Activated CD4-positive, alpha-beta T cell treated with anti-CD3 and anti-CD28 coated beads, Interleukin-2, amount 10 ng/mL, durations not matched to agents 7 days and 5 days (primary cell): ENCODE measurements at regions not wholly inside any gene's neighbourhood (a gene's known extent, or its start where the extent isn't known, plus 50 kb on each side); places are given as distances from the start of the nearest gene placed in this dataset.

Experiments
- CTCF ChIA-PET: fragments of 350-600 bp; sonication (Branson Sonifier 250); formaldehyde crosslinking; loops from one replicate; lab custom pipeline; 2021; ENCODE audit warnings: antibody characterized with exemption; lab: Charles Lee
- POLR2A ChIA-PET: fragments of 350-600 bp; sonication (Branson Sonifier 250); formaldehyde crosslinking; loops from one replicate; lab custom pipeline; 2021; ENCODE audit warnings: antibody characterized with exemption; lab: Charles Lee
- DNase-seq: peaks from one replicate; pipeline ENCODE4 v3.0.0-alpha.2; 2020
- H3K27ac Mint-ChIP-seq: one replicate; pipeline ENCODE4 v1.8.0; 2021; ENCODE audit warnings: mild to moderate bottlenecking, moderate library complexity, mixed read lengths
- H3K27me3 Mint-ChIP-seq: one replicate; pipeline ENCODE4 v1.8.0; 2021; ENCODE audit warnings: mixed read lengths
- H3K36me3 Mint-ChIP-seq: one replicate; pipeline ENCODE4 v1.8.0; 2021; ENCODE audit warnings: low read depth, mixed read lengths
- H3K4me1 Mint-ChIP-seq: one replicate; pipeline ENCODE4 v1.8.0; 2021; ENCODE audit warnings: mixed read lengths
- H3K4me3 Mint-ChIP-seq: one replicate; pipeline ENCODE4 v1.8.0; 2021; ENCODE audit warnings: mild to moderate bottlenecking, moderate library complexity, mixed read lengths
- H3K9me3 Mint-ChIP-seq: one replicate; pipeline ENCODE4 v1.8.0; 2021; ENCODE audit warnings: mixed read lengths

GRCh38 chr7:155371884-155372781 lies 74.5 kb downstream of the INSIG1 start:
- peaks cover 28% of the 10 kb centered on the region for H3K4me1 Mint-ChIP-seq
- peaks cover 69% of the 10 kb centered on the region for H3K27me3 Mint-ChIP-seq
- no peak for DNase-seq
- peaks cover 7% of the 10 kb centered on the region for H3K36me3 Mint-ChIP-seq
- POLR2A ChIA-PET: no interaction called here
- H3K27ac Mint-ChIP-seq: no peak overlapping the region
- no peaks in the 10 kb centered on the region for H3K9me3 Mint-ChIP-seq
- no peak overlapping the region for H3K4me3 Mint-ChIP-seq
- CTCF ChIA-PET: interaction anchor here (0.6 to 1.1 kb wide), 4 partner anchors 14 to 458 kb away, joined by 3 to 4 read pairs (median 3); no protein-coding TSS in a partner anchor

GRCh38 chr7:155372782-155373358 lies 75.2 kb downstream of the INSIG1 start:
- ChIA-PET CTCF (interaction anchor here (0.7 to 1.1 kb wide), 3 partner anchors 15 to 459 kb away, joined by 3 read pairs; no protein-coding TSS in a partner anchor), POLR2A (no interaction called here)
- peaks cover 7% of the 10 kb centered on the region for H3K36me3 Mint-ChIP-seq
- no peak for DNase-seq
- H3K4me3 Mint-ChIP-seq: no peak overlapping the region
- H3K27ac Mint-ChIP-seq: peak overlapping the region; percentile 77
- H3K9me3 Mint-ChIP-seq: no peaks in the 10 kb centered on the region
- H3K27me3 Mint-ChIP-seq: peaks cover 76% of the 10 kb centered on the region
- H3K4me1 Mint-ChIP-seq: peaks cover 31% of the 10 kb centered on the region

GRCh38 chr7:155373359-155374273 lies 75.9 kb downstream of the INSIG1 start:
- Mint-ChIP-seq H3K36me3 (peaks cover 7% of the 10 kb centered on the region), H3K27me3 (peaks cover 83% of the 10 kb centered on the region), H3K9me3 (no peaks in the 10 kb centered on the region), H3K27ac (peak overlapping the region; percentile 77), H3K4me1 (peaks cover 36% of the 10 kb centered on the region), H3K4me3 (no peak overlapping the region)
- ChIA-PET CTCF (interaction anchor here (1.0 kb wide), 1 partner anchor 302 kb away, joined by 3 read pairs; no protein-coding TSS in a partner anchor), POLR2A (no interaction called here)
- DNase-seq: no peak

- ChIA-PET CTCF (interaction anchor here (1.5 kb wide), 2 partner anchors 30 to 75 kb away, joined by 3 to 4 read pairs; no protein-coding TSS in a partner anchor), POLR2A (no interaction called here)
- no peak for DNase-seq
- Mint-ChIP-seq H3K4me3 (no peak overlapping the region), H3K4me1 (peaks cover 36% of the 10 kb centered on the region), H3K36me3 (peaks cover 7% of the 10 kb centered on the region), H3K27me3 (peaks cover 87% of the 10 kb centered on the region), H3K27ac (no peak overlapping the region), H3K9me3 (no peaks in the 10 kb centered on the region)
Measured at GRCh38 chr7:155374276-155375252, 76.9 kb downstream of the INSIG1 start.

- ChIA-PET POLR2A (no interaction called here), CTCF (interaction anchor here (1.0 to 1.5 kb wide), 3 partner anchors 31 to 132 kb away, joined by 3 to 4 read pairs (median 3); no protein-coding TSS in a partner anchor)
- Mint-ChIP-seq H3K27ac (peak overlapping the region; percentile 20), H3K4me3 (no peak overlapping the region), H3K36me3 (peaks cover 7% of the 10 kb centered on the region), H3K4me1 (peaks cover 36% of the 10 kb centered on the region), H3K27me3 (peaks cover 87% of the 10 kb centered on the region), H3K9me3 (no peaks in the 10 kb centered on the region)
- DNase-seq: no peak
Measured at GRCh38 chr7:155375337-155376277, 77.9 kb downstream of the INSIG1 start.

DNA sequence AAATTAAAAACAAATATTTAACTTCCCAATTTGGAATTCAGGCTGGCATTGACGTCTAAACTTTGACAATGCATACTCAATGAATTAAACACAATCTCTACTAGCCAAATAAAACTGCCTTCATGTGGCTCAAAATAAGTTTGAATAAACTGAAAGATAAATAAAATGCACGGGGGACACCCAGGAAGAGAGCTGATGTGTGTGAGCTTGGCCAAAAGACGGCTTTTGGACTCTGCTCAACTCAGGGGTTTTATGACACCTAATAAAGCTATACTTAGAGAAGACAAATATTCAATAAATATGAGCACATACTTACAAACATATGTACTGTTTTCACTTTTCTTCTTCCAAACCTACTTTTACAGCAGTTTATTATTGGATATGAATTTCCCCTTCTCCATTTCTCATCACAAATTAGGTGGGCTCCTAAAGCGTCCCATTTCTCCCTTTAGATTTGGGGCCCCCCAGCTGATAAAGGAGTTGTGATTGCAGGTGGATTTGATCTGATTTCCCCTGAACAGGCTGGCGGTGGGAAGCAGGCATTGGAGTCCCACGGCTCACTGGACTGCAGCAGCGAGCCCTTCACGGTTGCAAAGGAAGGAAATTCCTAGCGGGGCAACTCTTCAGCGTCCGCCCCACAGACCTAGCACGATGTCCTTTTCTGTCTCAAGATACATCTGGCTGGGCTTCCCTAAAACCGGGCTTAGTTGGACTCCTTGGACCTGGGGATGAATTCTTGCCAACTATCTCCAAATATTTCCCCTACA lies 79.6 kb downstream of the INSIG1 start:
- Mint-ChIP-seq H3K27me3 (peaks cover 86% of the 10 kb centered on the region), H3K27ac (no peak overlapping the region), H3K36me3 (peaks cover 5% of the 10 kb centered on the region), H3K9me3 (no peaks in the 10 kb centered on the region), H3K4me1 (peaks cover 41% of the 10 kb centered on the region), H3K4me3 (no peak overlapping the region)
- DNase-seq: no peak
- CTCF ChIA-PET: interaction anchor here (1.2 to 2.3 kb wide), 2 partner anchors 76 to 79 kb away, joined by 3 to 5 read pairs; no protein-coding TSS in a partner anchor
- POLR2A ChIA-PET: no interaction called here

DNA sequence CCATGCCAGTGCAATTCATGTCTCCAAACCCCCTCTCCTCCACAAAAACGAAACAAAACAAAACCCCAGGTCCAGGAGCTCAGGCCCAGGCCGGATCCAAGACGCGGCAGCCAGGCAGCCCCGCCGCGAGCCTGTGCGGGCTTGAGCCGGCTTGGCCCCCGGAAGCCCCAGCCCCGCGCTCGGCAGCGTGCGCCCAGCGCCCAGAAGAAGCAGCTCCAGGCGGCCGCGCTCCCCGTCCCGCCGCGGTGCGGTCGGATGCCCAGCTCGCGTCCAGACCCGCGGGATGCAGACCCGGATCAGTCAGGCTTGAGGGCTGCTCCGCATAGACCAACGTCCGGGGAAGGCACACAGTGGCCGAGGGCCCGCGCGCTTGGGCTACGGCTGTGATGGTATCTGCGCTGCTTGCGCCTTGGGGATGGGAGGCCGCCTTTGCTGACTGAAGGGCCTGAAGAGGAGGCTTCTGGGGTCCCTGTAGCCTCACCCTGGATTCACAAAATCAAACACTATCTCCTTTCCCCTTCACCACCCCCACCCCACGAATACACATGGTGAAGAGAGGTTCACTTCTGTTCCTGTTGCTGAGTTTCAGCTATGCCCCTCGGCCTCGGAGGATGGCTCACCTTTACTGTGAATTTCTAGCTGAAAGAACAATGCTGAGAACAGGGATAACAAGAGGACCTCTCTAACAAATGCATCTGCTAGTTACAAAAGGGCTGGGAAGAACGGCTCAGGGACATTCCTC lies 79.9 kb upstream of the EN2 start:
- no peaks in the 10 kb centered on the region for H3K9me3 Mint-ChIP-seq
- CTCF ChIA-PET: interaction anchor here (2.3 kb wide), 1 partner anchor 78 kb away, joined by 5 read pairs; no protein-coding TSS in a partner anchor
- H3K27me3 Mint-ChIP-seq: peaks cover 88% of the 10 kb centered on the region
- no peak overlapping the region for H3K27ac Mint-ChIP-seq
- no peak overlapping the region for H3K4me3 Mint-ChIP-seq
- DNase-seq: no peak
- POLR2A ChIA-PET: no interaction called here
- peaks cover 37% of the 10 kb centered on the region for H3K4me1 Mint-ChIP-seq
- H3K36me3 Mint-ChIP-seq: peaks cover 5% of the 10 kb centered on the region

GRCh38 chr7:155378580-155378934 lies 79.4 kb upstream of the EN2 start:
- H3K4me3 Mint-ChIP-seq: no peak overlapping the region

GRCh38 chr7:155378959-155379871 lies 78.7 kb upstream of the EN2 start:
- POLR2A ChIA-PET: no interaction called here
- Mint-ChIP-seq H3K4me3 (no peak overlapping the region), H3K27me3 (peaks cover 88% of the 10 kb centered on the region), H3K9me3 (no peaks in the 10 kb centered on the region), H3K4me1 (peaks cover 29% of the 10 kb centered on the region), H3K36me3 (no peaks in the 10 kb centered on the region), H3K27ac (no peak overlapping the region)
- no peak for DNase-seq
- CTCF ChIA-PET: interaction anchor here (0.7 to 2.3 kb wide), 5 partner anchors 10 to 94 kb away, joined by 3 to 5 read pairs (median 4); no protein-coding TSS in a partner anchor

More at GRCh38 chr7:155378580-155378934, 79.4 kb upstream of the EN2 start:
- POLR2A ChIA-PET: no interaction called here
- Mint-ChIP-seq H3K27me3 (peaks cover 88% of the 10 kb centered on the region), H3K27ac (no peak overlapping the region), H3K36me3 (peaks cover under 1% of the 10 kb centered on the region), H3K9me3 (no peaks in the 10 kb centered on the region), H3K4me1 (peaks cover 32% of the 10 kb centered on the region)
- CTCF ChIA-PET: interaction anchor here (0.7 to 2.3 kb wide), 2 partner anchors 16 to 77 kb away, joined by 3 to 5 read pairs; no protein-coding TSS in a partner anchor
- DNase-seq: no peak
